GM12891 (cell line): ENCODE measurements at regions not wholly inside any gene's neighbourhood (a gene's known extent, or its start where the extent isn't known, plus 50 kb on each side); places are given as distances from the start of the nearest gene placed in this dataset.

ENCODE experiments used
- POLR2A ChIP-seq: IDR thresholded peaks from 2 replicates; pipeline ENCODE4 v1.6.1; 2011; ENCODE audit warnings: low read depth, low read length, control low read depth
- POLR2AphosphoS5 ChIP-seq: IDR thresholded peaks from 2 replicates; pipeline ENCODE4 v1.6.1; 2011; ENCODE audit warnings: low read depth, low read length, control low read depth
- SPI1 ChIP-seq: IDR thresholded peaks from 2 replicates; pipeline ENCODE4 v1.6.1; 2011; ENCODE audit warnings: low read depth, low read length, control low read depth
- TAF1 ChIP-seq: IDR thresholded peaks from 2 replicates; pipeline ENCODE4 v1.6.1; 2011; ENCODE audit warnings: low read depth, low read length, control low read depth

GRCh38 chr12:65759735-65760134 lies 64.5 kb upstream of the HMGA2 start:
- TF ChIP-seq POLR2A (no peak), POLR2AphosphoS5 (no peak), TAF1 (no peak), SPI1 (no peak)
